HG03064 (cell line): ENCODE measurements at regions not wholly inside any gene's neighbourhood (a gene's known extent, or its start where the extent isn't known, plus 50 kb on each side); places are given as distances from the start of the nearest gene placed in this dataset.
"Not testable (repeated sequence)": the region's sequence is repeated elsewhere in the genome, so short reads cannot be mapped to it uniquely, and the experiment has no call there.

Source experiments
- ATAC-seq: cut with Tn5 transposase; IDR thresholded peaks from one replicate; pipeline ENCODE4 v1.9.1; 2021; ENCODE audit warnings: low read depth; ENCODE audit not compliant: unreplicated experiment

- ATAC-seq, result peak; percentile 75
Observed at GRCh38 chr1:224029286-224030025, 84.5 kb upstream of the FBXO28 start.

GRCh38 chr1:224028802-224029201 is 85.1 kb upstream of the FBXO28 start:
- not testable (repeated sequence) for ATAC-seq

DNA sequence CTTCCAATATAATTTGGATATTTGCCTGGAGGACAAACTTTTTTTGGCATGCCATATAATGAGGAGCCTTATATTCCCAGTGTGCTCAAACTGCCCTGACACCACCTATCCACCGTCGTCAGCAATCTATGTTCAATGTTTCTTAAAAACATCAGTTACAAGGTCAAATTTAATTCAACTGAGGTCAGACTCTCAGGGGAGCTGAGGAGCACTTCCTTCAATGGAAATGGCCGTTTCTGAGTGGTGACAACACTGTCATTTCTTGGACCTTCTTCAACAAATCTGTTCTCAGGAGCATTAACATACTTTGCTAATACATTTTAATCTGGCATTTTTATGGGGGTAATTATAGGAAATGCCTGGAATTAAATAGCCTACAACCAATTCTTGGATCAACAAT is 90.8 kb upstream of the FBXO28 start:
- not testable (repeated sequence) for ATAC-seq

- not testable (repeated sequence) for ATAC-seq
Observed at GRCh38 chr1:224022249-224022970, 91.5 kb upstream of the FBXO28 start.

DNA sequence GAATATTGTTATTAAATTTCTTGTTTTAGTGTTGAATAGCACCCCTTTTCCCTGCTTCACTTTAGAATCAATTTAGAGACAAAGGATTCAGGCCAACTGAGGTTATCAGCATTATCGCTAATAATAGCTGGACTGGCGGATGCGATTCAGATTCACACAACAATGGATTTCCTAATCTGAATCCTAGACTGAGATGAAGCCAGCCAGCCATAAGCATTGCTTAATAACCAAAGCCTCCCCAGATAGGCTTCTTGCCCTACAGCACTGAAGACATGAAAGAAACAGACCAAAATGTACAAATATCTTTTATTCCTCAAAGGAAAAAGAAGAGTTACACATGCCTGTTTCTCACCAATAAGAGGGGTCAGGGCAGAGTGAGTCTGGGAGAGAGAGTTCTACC is 94.0 kb upstream of the FBXO28 start:
- ATAC-seq, result not testable (repeated sequence)

GRCh38 chr1:224015782-224016181 is 98.1 kb upstream of the FBXO28 start:
- not testable (repeated sequence) for ATAC-seq

GRCh38 chr1:224014330-224014649 is 99.6 kb upstream of the FBXO28 start:
- ATAC-seq, result no peak

GRCh38 chr1:224013626-224014329 is 100.1 kb upstream of the FBXO28 start:
- not testable (repeated sequence) for ATAC-seq

- not testable (repeated sequence) for ATAC-seq
Observed at GRCh38 chr1:224012807-224013434, 101.0 kb upstream of the FBXO28 start.

GRCh38 chr1:224012162-224012561 is 101.7 kb upstream of the FBXO28 start:
- ATAC-seq, result not testable (repeated sequence)

DNA sequence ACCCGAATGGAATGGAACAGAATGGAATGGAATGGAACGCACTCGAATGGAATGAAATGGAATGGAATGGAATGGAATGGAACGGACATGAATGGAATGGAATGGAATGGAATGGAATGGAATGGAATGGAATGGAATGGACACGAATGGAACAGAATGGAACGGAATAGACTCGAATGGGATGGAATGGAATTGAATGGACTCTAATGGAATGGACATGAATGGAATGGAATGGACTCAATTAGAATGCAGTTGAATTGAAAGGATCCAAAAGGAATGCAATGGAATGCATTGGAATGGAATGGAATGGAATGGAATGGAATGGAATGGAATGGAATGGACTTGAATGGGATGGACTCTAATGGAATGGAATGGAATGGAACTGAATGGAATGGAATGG is 102.2 kb upstream of the FBXO28 start:
- ATAC-seq, result not testable (repeated sequence)

DNA sequence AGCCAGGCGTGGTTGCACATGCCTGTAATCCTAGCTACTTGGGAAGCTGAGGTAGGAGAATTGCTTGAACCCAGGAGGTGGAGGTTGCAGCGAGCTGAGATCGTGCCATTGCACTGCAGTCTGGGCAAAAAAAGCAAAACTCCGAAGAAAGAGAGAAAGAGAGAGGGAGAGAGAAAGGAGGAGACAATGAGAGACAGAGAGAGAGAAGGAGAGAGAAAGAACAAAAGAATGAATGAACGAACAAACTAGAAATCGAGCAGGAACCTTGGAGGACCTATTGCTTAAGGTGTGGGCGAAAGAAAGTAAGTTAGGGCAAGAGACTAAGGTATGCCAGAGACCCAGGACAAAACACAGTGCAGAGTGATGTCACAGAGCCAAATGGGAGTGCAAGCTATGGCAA is 102.8 kb upstream of the FBXO28 start:
- not testable (repeated sequence) for ATAC-seq

DNA sequence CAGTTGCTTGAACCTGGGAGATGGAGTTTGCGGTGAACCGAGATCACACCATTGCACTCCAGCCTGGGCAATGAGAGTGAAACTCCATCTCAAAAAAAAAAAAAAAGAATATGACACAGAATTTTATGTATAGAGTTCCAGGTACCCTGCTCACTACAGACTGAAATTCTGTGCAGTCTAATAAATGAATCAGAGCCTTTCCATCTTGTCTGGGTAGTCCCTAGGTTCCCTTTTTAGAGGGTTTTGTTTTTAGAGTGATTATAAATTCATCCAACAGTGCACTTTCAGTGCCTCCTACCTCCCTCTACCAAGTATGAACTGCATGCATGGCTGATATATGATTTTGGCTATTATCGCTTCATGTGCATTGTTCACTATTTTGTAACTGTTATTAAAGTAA is 107.9 kb upstream of the FBXO28 start:
- ATAC-seq, result not testable (repeated sequence)

DNA sequence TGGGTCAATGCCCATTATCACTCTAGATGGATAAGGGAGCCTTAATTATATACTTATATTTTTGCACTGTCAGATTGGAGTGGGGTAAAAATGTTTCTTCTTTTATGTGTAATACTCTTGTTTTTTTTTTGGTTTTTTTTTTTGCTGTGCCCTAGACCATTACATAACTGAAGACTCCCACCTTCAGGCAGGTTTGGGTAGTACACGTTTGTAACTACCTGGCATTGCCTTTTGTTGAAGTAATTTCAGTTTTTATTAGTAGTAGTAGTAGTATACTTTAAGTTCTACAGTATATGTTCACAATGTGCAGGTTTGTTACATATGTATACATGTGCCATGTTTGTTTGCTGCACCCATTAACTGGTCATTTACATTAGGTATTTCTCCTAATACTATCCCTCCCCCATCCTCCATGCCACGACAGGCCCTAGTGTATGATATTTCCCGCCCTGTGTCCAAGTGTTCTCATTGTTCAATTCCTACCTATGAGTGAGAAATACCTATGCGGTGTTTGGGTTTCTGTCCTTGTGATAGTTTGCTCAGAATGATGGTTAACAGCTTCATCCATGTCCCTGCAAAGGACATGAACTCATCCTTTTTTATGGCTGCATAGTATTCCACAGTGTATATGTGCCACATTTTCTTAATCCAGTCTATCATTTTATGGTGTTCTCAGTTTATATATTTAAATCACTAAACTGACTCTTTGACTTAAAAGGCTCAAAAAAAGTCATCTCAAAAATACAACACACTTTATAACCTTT is 109.2 kb upstream of the FBXO28 start:
- not testable (repeated sequence) for ATAC-seq

DNA sequence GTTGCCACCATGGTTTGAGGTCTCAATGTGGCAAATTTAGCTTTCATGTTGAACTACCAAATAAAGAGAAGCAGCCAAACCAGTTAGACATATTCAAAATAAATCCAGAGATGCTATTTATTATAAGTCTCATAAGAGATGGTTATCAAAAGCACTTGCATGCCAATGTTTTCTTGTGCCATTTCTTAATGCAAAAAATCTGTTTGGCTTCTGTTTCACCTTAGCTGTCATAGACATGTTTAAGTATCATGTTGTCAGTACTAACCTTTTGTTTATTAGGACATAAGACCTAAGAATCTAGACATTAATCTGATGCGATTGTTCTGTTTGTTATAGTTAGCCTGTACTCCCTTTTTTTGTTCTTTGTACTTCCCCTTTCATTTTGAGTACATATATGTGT is 110.0 kb upstream of the FBXO28 start:
- ATAC-seq, result not testable (repeated sequence)

- not testable (repeated sequence) for ATAC-seq
Observed at GRCh38 chr1:224001757-224002156, 112.2 kb upstream of the FBXO28 start.

- ATAC-seq, result not testable (repeated sequence)
Observed at GRCh38 chr1:223999761-224000160, 114.2 kb upstream of the FBXO28 start.

DNA sequence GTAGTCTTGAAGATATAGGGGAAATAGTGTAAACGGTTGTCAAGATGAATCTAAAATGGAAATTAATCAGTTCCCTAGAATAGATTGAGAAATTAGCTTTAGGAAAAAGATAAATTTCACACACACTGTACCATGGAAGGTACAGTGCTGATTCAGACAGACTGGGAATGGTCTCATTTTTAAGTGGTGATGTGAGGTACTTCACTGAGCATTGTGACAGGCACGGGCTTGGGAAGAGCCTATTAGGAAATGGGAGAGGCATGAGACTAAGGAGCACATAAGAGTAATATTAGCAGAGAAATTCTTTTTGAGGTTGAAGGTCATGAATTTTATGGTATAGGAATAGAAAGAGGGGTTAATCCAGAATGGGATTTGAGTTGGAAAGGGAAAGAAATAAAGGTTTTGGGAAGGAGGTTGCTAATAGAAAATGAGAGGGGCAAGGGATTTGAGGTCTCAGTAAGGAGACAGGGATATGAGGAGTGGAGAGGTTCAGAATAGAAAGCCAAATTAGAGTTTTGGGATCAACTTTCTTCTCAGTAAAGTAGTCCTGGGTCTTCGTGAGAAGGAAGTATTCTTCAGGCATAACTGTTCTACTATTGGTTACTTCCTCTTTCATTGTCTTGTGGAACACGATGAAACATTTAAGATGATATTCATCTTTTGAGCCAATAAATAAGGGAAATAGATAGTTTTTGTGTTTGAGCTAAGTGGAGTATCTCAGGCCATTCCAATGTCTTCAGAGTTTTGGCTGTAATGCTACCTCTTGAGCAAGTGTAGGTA is 115.0 kb upstream of the FBXO28 start:
- not testable (repeated sequence) for ATAC-seq

GRCh38 chr1:223996376-223996775 is 117.5 kb upstream of the FBXO28 start:
- ATAC-seq, result not testable (repeated sequence)
